ENCODE measurements at regions not wholly inside any gene's neighbourhood (a gene's known extent, or its start where the extent isn't known, plus 50 kb on each side); places are given as distances from the start of the nearest gene placed in this dataset.

GRCh38 chr7:46600340-46600739, 679.3 kb upstream of the IGFBP3 start (continued):
- TF ChIP-seq CHD7 (IDR thresholded peaks at IDR 0.05; ENCODE audit: insufficient replicate concordance, low read length) (no peak), TEAD4 (IDR thresholded peaks at IDR 0.05; ENCODE audit: low read depth, low read length) (no peak), SUZ12 (IDR thresholded peaks at IDR 0.05; ENCODE audit: low read length) (no peak), CBX5 (IDR thresholded peaks at IDR 0.05; ENCODE audit: low read depth, low read length) (no peak), NANOG (IDR thresholded peaks at IDR 0.05; ENCODE audit: insufficient read depth, low read depth, low read length, poor library complexity, severe bottlenecking) (no peak), RFX5 (IDR thresholded peaks at IDR 0.05; ENCODE audit: borderline replicate concordance, low read depth, low read length) (no peak), ZNF274 (IDR thresholded peaks at IDR 0.05; ENCODE audit: borderline replicate concordance, extremely low read depth, low read length) (no peak), CREB1 (IDR thresholded peaks at IDR 0.05) (no peak), KDM4A (IDR thresholded peaks at IDR 0.05; ENCODE audit: low read depth, low read length, severe bottlenecking) (no peak)

All from H1 (cell line).